ENCODE measurements at regions not wholly inside any gene's neighbourhood (a gene's known extent, or its start where the extent isn't known, plus 50 kb on each side); places are given as distances from the start of the nearest gene placed in this dataset.

GRCh38 chr1:222890716-222891115 lies 75.9 kb downstream of the DISP1 start:
- ATAC-seq: no peak

GRCh38 chr1:222891578-222891977 lies 76.7 kb downstream of the DISP1 start:
- no peak for ATAC-seq
- no peak for TF ChIP-seq TOX (CRISPR knock-in tag; IDR thresholded peaks at IDR 0.05; ENCODE audit: borderline replicate concordance)
- TF ChIP-seq ZNF8 (CRISPR knock-in tag; IDR thresholded peaks at IDR 0.05): no peak
- no peak for TF ChIP-seq POU6F1 (CRISPR knock-in tag; IDR thresholded peaks at IDR 0.05; ENCODE audit: borderline replicate concordance, low read depth)
- TF ChIP-seq TCF4 (CRISPR knock-in tag; IDR thresholded peaks at IDR 0.05; ENCODE audit: borderline replicate concordance): no peak
- no peak for TF ChIP-seq RARB (CRISPR knock-in tag; IDR thresholded peaks at IDR 0.05)
- no peak for TF ChIP-seq SNAI2 (CRISPR knock-in tag; IDR thresholded peaks at IDR 0.05)
- no peak for TF ChIP-seq PATZ1 (CRISPR knock-in tag; IDR thresholded peaks at IDR 0.05; ENCODE audit: borderline replicate concordance)
- TF ChIP-seq TSHZ2 (CRISPR knock-in tag; IDR thresholded peaks at IDR 0.05): no peak
- no peak for TF ChIP-seq PPARA (CRISPR knock-in tag; IDR thresholded peaks at IDR 0.05; ENCODE audit: borderline replicate concordance)
- no peak for TF ChIP-seq CSRNP3 (CRISPR knock-in tag; IDR thresholded peaks at IDR 0.05)
- no peak for TF ChIP-seq CREB5 (CRISPR knock-in tag; IDR thresholded peaks at IDR 0.05; ENCODE audit: low read depth)

More at GRCh38 chr1:222890716-222891115, 75.9 kb downstream of the DISP1 start:
- TF ChIP-seq TSHZ2 (CRISPR knock-in tag; IDR thresholded peaks at IDR 0.05): no peak
- no peak for TF ChIP-seq BACH2 (CRISPR knock-in tag; IDR thresholded peaks at IDR 0.05; ENCODE audit: borderline replicate concordance)
- TF ChIP-seq OSR1 (CRISPR knock-in tag; IDR thresholded peaks at IDR 0.05): no peak
- no peak for TF ChIP-seq ISL1 (CRISPR knock-in tag; IDR thresholded peaks at IDR 0.05)
- TF ChIP-seq ARNTL (CRISPR knock-in tag; IDR thresholded peaks at IDR 0.05; ENCODE audit: borderline replicate concordance, low read depth): no peak
- no peak for TF ChIP-seq ZFP30 (CRISPR knock-in tag; IDR thresholded peaks at IDR 0.05)
- no peak for TF ChIP-seq SNAI2 (CRISPR knock-in tag; IDR thresholded peaks at IDR 0.05)
- no peak for TF ChIP-seq ZC3H10 (CRISPR knock-in tag; IDR thresholded peaks at IDR 0.05)
- TF ChIP-seq POU6F1 (CRISPR knock-in tag; IDR thresholded peaks at IDR 0.05; ENCODE audit: borderline replicate concordance, low read depth): no peak
- TF ChIP-seq CSRNP3 (CRISPR knock-in tag; IDR thresholded peaks at IDR 0.05): no peak
- no peak for TF ChIP-seq TOX (CRISPR knock-in tag; IDR thresholded peaks at IDR 0.05; ENCODE audit: borderline replicate concordance)
- TF ChIP-seq ZNF8 (CRISPR knock-in tag; IDR thresholded peaks at IDR 0.05): no peak
- TF ChIP-seq GLIS3 (CRISPR knock-in tag; IDR thresholded peaks at IDR 0.05): no peak
- TF ChIP-seq ZNF565 (CRISPR knock-in tag; conservative IDR thresholded peaks at IDR 0.05; ENCODE audit: low read depth): no peak
